NCI-H2029 (cell line): ENCODE measurements at regions not wholly inside any gene's neighbourhood (a gene's known extent, or its start where the extent isn't known, plus 50 kb on each side); places are given as distances from the start of the nearest gene placed in this dataset.
"Not testable (repeated sequence)": the region's sequence is repeated elsewhere in the genome, so short reads cannot be mapped to it uniquely, and the experiment has no call there.

Experiments
- DNase-seq: peaks from one replicate; lab custom pipeline; 2025; lab: John Stamatoyannopoulos, UW

GRCh38 chr4:123638834-123639233 is 242.2 kb downstream of the SPRY1 start:
- DNase-seq = no peak

GRCh38 chr4:123640271-123640670 is 243.7 kb downstream of the SPRY1 start:
- no peak for DNase-seq

GRCh38 chr4:123640824-123641223 is 244.2 kb downstream of the SPRY1 start:
- no peak for DNase-seq

DNA sequence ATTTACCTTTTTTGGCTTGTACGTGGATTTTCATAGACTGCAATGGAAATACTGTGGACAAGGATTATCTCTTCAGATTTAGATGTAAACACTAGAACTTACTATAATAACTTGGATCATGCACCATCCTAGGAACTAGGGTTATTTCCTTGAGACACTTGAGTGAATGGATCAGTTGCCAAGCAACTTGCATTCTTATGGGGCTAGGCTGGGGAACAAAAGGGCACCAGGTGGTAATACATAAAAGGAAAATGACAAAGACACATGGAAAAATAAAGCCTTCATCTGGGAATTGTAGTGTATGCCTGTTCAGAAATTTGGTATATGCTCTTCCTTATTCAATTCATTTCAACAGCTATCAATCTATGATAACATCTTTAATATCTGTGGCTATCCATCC is 247.1 kb downstream of the SPRY1 start:
- DNase-seq = peak; percentile 0

GRCh38 chr4:123649250-123649644 is 252.7 kb downstream of the SPRY1 start:
- no peak for DNase-seq

DNA sequence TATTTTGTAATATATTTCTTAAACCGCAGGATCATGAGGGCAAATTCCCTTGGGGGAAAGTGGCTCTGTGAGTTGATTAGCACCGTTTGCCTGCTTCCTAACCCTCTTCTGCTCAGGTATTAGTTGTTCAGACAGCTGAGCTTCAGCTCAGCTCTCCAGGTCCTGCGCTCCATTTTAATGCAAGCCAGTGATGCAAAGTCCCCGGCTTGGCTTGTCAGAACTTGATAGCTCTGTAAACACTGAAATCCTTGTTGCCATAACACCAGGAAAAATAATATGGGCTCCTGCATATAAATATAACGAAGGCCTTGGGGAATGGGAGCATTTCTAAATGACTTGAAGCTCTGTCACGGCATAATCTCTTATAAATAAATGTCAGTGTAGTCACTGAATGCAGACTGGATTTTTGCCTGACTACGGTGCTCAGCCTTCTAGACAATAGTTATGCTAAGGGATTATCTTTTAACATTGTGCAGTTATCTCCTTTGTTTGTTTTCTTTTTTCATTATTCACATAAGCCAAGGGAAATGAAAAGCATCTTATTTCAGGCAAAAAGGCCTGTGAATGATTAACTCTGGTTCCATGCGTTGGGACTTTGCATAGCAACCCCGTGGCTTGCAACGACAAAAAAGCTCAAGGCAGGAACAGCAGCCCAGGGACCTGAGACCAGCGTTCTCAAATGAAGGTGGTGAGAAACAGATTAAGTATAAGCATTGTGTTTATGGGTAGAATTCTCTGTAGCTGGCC is 253.2 kb downstream of the SPRY1 start:
- DNase-seq = peak; percentile 49

DNA sequence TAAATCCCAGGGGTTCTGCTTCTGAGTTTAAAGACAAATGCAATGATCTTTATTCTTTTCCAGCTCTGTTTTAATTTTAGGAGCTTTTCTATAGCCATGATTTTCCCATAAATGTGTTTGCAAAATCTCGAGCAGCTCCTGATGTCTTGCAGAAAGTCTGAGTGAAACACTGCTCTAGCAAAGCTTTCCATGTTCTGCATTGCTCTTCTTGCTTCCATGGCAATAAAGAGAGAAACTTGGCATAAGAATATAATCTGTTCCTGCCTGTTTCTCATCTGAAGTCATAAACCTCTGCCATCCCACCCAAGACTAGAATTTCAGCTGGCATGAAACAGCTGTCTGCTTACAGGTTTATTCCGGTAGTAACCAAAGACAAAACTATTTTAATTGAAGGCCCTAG is 254.5 kb downstream of the SPRY1 start:
- no peak for DNase-seq

GRCh38 chr4:123651536-123652180 is 255.1 kb downstream of the SPRY1 start:
- DNase-seq = no peak

DNA sequence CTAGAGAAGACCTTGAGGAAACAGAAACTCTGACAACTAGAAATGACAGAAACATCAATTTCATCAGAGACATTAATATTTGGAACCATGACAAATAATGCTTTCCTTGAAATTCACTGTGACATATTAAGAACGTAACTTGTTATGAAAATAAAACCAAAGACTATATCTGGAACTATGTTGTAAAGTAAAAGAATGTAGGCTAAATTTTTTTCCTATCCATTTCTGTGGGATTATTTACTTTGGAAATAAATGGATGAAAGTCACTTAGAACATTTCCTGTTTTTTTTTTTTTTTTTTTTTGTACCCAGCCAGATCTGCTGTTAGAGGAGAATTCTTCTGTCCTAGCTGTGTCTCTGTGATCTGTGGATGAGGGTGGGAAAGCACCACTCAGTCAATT is 255.9 kb downstream of the SPRY1 start:
- no peak for DNase-seq

DNA sequence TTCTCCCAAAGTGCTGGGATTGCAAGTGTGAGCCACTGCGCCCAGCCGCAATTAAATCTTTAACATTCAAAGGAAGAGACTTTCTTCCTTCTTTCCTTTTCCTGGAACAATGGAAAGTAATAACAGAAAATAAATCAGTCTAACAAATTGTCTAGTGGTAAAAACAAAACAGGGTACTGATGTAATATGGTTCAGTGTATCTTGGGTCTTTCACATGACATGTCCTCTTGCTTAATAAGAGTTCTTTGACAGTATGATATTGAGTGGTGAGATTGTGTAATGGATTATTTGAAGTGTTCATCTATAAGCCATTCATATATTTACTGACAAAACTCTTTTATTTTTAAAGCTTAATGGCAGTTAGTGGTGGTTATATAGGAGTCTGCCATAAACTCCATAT is 256.6 kb downstream of the SPRY1 start:
- no peak for DNase-seq

- not testable (repeated sequence) for DNase-seq
Measured at GRCh38 chr4:123656746-123657294, 260.2 kb downstream of the SPRY1 start.

DNA sequence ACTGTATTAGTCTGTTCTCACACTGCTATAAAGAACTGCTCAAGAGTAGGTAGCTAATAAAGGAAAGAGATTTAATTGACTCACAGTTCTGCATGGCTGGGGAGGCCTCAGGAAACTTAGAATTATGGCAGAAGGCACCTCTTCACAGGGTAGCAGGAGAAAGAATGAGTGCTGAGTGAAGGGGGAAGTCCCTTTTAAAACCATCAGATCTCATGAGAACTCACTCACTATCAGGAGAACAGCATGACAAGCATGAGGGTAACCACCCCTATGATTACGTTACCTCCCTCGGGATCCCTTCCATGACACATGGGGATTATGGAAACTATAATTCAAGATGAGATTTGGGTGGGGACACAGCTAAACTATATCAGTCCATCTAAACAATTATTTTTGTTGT is 261.0 kb downstream of the SPRY1 start:
- DNase-seq = not testable (repeated sequence)

DNA sequence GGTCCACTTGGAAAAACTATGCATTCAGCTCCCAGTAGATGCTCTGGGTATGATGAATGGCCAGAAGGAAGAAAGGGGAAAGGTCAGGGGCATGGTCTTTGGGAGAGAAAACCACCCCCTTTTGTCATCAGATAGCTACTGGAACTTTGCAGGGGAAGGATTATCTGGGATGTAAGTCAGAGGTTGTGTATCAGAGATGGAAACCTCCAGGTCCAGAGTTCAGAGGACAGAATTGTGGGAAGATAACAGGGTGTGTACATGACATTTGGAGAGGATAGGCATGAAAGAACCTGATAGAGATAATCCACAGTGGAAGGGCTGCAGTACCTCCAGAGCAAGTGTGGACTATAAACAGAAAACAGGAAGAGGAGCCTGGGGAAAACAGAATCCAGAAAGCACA is 262.7 kb downstream of the SPRY1 start:
- no peak for DNase-seq

DNA sequence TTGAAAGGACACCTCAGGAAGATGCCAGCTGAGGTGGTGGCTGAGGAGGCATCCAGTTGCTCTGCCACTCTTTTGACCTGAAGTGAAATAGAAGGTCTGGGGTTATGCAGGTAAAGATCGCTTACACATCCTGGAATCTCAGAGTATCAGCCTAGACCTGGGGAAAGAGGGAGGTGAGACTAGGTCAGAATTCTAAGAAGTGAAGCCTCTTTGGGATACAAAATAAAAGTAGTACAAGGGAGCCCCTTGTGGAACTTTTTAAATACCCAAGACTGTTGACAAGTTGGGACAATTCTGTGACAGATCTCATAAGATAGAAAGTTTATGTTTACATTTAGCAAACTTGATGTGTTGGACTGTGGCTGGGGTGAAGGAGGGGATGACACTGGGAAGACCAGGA is 263.1 kb downstream of the SPRY1 start:
- no peak for DNase-seq

- no peak for DNase-seq
Measured at GRCh38 chr4:123661080-123661737, 264.6 kb downstream of the SPRY1 start.

GRCh38 chr4:123662827-123663226 is 266.2 kb downstream of the SPRY1 start:
- no peak for DNase-seq

- no peak for DNase-seq
Measured at GRCh38 chr4:123666486-123666885, 269.9 kb downstream of the SPRY1 start.

DNA sequence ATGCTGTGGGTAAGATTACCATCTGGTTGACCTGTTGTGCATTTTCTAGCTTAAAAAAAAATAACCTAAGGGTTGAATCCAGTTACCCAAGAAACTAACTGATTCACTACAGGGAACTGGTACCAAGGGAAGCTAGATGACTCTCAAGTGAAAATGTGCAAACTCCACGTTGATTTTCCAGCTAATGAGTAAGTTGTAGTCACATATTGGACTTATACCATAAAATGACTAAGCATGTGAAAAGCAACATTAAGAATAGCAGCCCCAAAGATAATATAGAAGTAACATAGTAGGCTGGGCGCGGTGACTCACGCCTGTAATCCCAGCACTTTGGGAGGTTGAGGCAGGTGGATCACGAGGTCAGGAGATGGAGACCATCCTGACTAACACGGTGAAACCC is 270.9 kb downstream of the SPRY1 start:
- no peak for DNase-seq

DNA sequence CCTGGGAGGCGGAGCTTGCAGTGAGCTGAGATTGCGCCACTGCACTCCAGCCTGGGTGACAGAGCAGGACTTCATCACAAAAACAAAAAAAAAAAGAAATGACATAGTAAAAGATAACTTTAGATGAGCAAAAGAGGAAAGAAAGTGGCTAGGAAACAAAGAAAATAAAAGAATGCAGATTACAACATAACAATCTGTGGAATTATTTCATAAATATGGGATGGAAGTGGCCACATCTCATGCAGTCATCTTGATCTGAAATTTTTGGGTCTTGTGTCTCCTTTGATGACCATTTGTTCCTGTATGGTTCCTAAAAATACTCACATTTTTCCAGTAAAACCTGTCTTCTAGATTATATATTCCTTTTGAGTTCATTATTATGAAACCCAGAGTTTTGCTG is 271.4 kb downstream of the SPRY1 start:
- DNase-seq = no peak

- DNase-seq = no peak
Measured at GRCh38 chr4:123671636-123672404, 275.2 kb downstream of the SPRY1 start.

DNA sequence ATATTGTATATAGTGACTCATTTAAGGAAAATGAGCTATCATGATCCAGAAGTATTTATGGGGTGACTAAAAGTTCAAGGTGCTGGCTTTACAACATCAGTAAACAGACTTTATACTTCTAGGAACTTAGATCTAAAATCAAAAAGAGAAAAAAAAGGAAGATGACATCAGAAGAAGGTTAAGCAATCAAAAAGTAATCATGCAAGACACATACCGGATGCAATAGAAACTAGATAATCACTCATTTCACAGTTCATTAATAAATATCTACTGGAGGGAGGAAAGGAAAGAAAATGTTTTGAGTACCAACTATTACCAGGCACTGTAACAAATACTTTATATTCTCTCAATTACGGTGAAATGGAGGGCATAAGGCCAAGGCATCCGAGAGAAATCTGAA is 276.4 kb downstream of the SPRY1 start:
- no peak for DNase-seq

- DNase-seq = no peak
Measured at GRCh38 chr4:123673971-123674370, 277.4 kb downstream of the SPRY1 start.
